ENCODE measurements at regions not wholly inside any gene's neighbourhood (a gene's known extent, or its start where the extent isn't known, plus 50 kb on each side); places are given as distances from the start of the nearest gene placed in this dataset.

DNA sequence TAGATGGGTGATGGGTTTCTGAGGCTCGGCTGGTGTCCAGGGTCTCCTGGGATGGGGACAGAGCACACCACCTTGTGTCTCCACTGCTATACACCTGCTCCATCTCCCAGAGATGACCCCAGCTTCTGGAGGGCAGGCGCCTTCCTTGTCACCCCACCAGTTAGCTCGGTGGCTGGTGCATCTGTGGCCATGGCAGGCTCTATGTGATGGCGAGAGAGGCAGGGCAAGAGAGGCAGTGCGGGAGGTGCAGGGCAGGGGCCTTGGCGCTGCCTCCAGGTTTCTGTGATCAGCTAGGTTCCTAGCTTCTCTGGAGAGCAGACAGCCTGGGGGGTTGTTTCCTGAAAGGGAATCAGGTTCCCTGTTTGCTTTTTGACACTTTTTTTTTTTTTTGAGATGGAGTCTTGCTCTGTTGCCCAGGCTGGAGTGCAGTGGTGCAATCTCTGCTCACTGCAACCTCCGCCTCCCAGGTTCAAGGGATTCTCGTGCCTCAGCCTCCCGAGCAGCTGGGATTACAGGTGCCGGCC is 69.0 kb upstream of the ZNF536 start:
- H3K9ac ChIP-seq (ENCODE audit: low read length) = no peak overlapping the region
- 0 out of 2 replicates have a peak, but pooled peaks cover 4% of the 10 kb centered on the region for H3K27me3 ChIP-seq (ENCODE audit: insufficient read depth, low read length)
- no peaks in the 10 kb centered on the region for H3K4me1 ChIP-seq (ENCODE audit: insufficient read depth, low read length, severe bottlenecking)
- H3K4me2 ChIP-seq (ENCODE audit: low read length) = no peak overlapping the region
- H2AFZ ChIP-seq (ENCODE audit: low read length) = no peak overlapping the region
- no peaks in the 10 kb centered on the region for H3K9me2 ChIP-seq (ENCODE audit: low read depth, low read length)
- TF ChIP-seq EZH2 (IDR thresholded peaks at IDR 0.05; ENCODE audit: borderline replicate concordance, low read length) = no peak
- no peak for TF ChIP-seq CTCF (IDR thresholded peaks at IDR 0.05; ENCODE audit: low read length)
- H4K20me1 ChIP-seq (ENCODE audit: insufficient read depth, low read length) = no peaks in the 10 kb centered on the region
- H3K9me3 ChIP-seq (ENCODE audit: low read length) = no peaks in the 10 kb centered on the region
- no peak overlapping the region for H3K4me3 ChIP-seq (ENCODE audit: low read depth, low read length, poor library complexity, severe bottlenecking)
- no peaks in the 10 kb centered on the region for H3K79me2 ChIP-seq (ENCODE audit: insufficient read depth, low read length)
- no peak overlapping the region for H3K27ac ChIP-seq (ENCODE audit: low read depth, low read length, poor library complexity, severe bottlenecking)
- H3F3A ChIP-seq (ENCODE audit: insufficient read depth, low read length) = no peaks in the 10 kb centered on the region
- H3K36me3 ChIP-seq (ENCODE audit: insufficient read depth, low read length) = no peaks in the 10 kb centered on the region

GRCh38 chr19:30304540-30304939 is 67.6 kb upstream of the ZNF536 start:
- Histone ChIP-seq H3K27ac (ENCODE audit: low read depth, low read length, poor library complexity, severe bottlenecking) (no peak overlapping the region), H3K4me3 (ENCODE audit: low read depth, low read length, poor library complexity, severe bottlenecking) (no peak overlapping the region), H3K9me3 (ENCODE audit: low read length) (no peaks in the 10 kb centered on the region), H4K20me1 (ENCODE audit: insufficient read depth, low read length) (no peaks in the 10 kb centered on the region), H3K79me2 (ENCODE audit: insufficient read depth, low read length) (no peaks in the 10 kb centered on the region), H3K27me3 (ENCODE audit: insufficient read depth, low read length) (0 out of 2 replicates have a peak, but pooled peaks cover 4% of the 10 kb centered on the region), H2AFZ (ENCODE audit: low read length) (no peak overlapping the region), H3K9me2 (ENCODE audit: low read depth, low read length) (no peaks in the 10 kb centered on the region), H3F3A (ENCODE audit: insufficient read depth, low read length) (no peaks in the 10 kb centered on the region), H3K36me3 (ENCODE audit: insufficient read depth, low read length) (no peaks in the 10 kb centered on the region), H3K9ac (ENCODE audit: low read length) (no peak overlapping the region), H3K4me2 (ENCODE audit: low read length) (no peak overlapping the region), H3K4me1 (ENCODE audit: insufficient read depth, low read length, severe bottlenecking) (no peaks in the 10 kb centered on the region)
- TF ChIP-seq EZH2 (IDR thresholded peaks at IDR 0.05; ENCODE audit: borderline replicate concordance, low read length) (no peak), CTCF (IDR thresholded peaks at IDR 0.05; ENCODE audit: low read length) (no peak)

GRCh38 chr19:30305346-30306060 is 66.7 kb upstream of the ZNF536 start:
- H3K36me3 ChIP-seq (ENCODE audit: insufficient read depth, low read length) = no peaks in the 10 kb centered on the region
- no peak overlapping the region for H3K9ac ChIP-seq (ENCODE audit: low read length)
- H2AFZ ChIP-seq (ENCODE audit: low read length) = no peak overlapping the region
- TF ChIP-seq EZH2 (IDR thresholded peaks at IDR 0.05; ENCODE audit: borderline replicate concordance, low read length) = no peak
- TF ChIP-seq CTCF (IDR thresholded peaks at IDR 0.05; ENCODE audit: low read length) = no peak
- no peaks in the 10 kb centered on the region for H4K20me1 ChIP-seq (ENCODE audit: insufficient read depth, low read length)
- 0 out of 2 replicates have a peak, but pooled peaks cover 4% of the 10 kb centered on the region for H3K27me3 ChIP-seq (ENCODE audit: insufficient read depth, low read length)
- no peaks in the 10 kb centered on the region for H3K9me3 ChIP-seq (ENCODE audit: low read length)
- no peak overlapping the region for H3K27ac ChIP-seq (ENCODE audit: low read depth, low read length, poor library complexity, severe bottlenecking)
- no peaks in the 10 kb centered on the region for H3K9me2 ChIP-seq (ENCODE audit: low read depth, low read length)
- H3K79me2 ChIP-seq (ENCODE audit: insufficient read depth, low read length) = no peaks in the 10 kb centered on the region
- no peaks in the 10 kb centered on the region for H3F3A ChIP-seq (ENCODE audit: insufficient read depth, low read length)
- H3K4me3 ChIP-seq (ENCODE audit: low read depth, low read length, poor library complexity, severe bottlenecking) = no peak overlapping the region
- no peaks in the 10 kb centered on the region for H3K4me1 ChIP-seq (ENCODE audit: insufficient read depth, low read length, severe bottlenecking)
- no peak overlapping the region for H3K4me2 ChIP-seq (ENCODE audit: low read length)
